ENCODE measurements at regions not wholly inside any gene's neighbourhood (a gene's known extent, or its start where the extent isn't known, plus 50 kb on each side); places are given as distances from the start of the nearest gene placed in this dataset.
"Not testable (repeated sequence)": the region's sequence is repeated elsewhere in the genome, so short reads cannot be mapped to it uniquely, and the experiment has no call there.

DNA sequence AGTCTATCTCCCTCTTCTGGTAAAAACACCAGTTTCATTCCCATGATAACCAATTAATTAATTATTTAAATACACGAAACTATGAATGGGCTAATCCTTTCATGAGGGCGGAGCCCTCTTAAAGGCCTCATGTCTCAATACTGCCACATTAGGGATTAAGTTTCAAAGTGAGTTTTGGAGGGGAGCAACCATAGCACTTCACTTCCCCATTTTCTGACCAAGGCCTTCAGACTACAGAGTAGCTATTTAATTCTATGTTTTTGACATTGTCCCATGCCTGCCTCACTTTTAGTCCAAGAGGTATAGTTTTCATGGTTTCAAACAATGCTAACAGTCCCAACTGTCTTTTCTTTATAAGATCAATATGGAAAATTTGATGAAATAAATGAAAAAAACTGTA, 618.6 kb downstream of the ZWINT start:
- Histone ChIP-seq H3K27ac (ENCODE audit: low read length) (no peak overlapping the region), H3K9me3 (ENCODE audit: control insufficient read depth, low read depth, low read length) (no peaks in the 10 kb centered on the region), H3K4me3 (ENCODE audit: low read length) (no peak overlapping the region), H3K27me3 (ENCODE audit: control insufficient read depth, insufficient read depth, low read length) (no peaks in the 10 kb centered on the region), H3K4me1 (ENCODE audit: control insufficient read depth, low read depth, low read length) (peaks cover 6% of the 10 kb centered on the region), H3K36me3 (ENCODE audit: control insufficient read depth, low read depth, low read length) (no peaks in the 10 kb centered on the region), H3K9ac (ENCODE audit: low read length) (no peak overlapping the region)

DNA sequence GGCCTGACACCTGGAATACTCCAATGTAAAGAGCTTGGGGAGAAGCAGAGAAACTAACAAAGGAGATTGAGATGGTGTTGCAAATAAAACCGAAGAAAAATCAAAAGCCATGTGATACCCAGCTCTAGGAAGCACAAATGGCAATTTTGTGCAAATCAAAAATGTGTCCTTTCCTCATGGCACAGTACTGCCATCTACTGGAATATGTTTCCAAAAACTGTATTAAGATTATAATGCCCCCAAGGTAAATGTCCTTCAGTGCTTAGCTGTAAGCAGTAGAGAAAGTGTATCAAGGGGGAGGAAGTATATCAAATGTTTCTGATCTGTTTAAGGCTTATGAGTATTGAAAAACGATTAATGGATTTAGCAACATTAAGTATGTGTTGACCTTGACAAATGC, 620.3 kb downstream of the ZWINT start:
- not testable (repeated sequence) for H3K9ac ChIP-seq (ENCODE audit: low read length); H3K9me3 ChIP-seq (ENCODE audit: control insufficient read depth, low read depth, low read length); H3K4me3 ChIP-seq (ENCODE audit: low read length); H3K27ac ChIP-seq (ENCODE audit: low read length); H3K27me3 ChIP-seq (ENCODE audit: control insufficient read depth, insufficient read depth, low read length); H3K36me3 ChIP-seq (ENCODE audit: control insufficient read depth, low read depth, low read length); H3K4me1 ChIP-seq (ENCODE audit: control insufficient read depth, low read depth, low read length)

DNA sequence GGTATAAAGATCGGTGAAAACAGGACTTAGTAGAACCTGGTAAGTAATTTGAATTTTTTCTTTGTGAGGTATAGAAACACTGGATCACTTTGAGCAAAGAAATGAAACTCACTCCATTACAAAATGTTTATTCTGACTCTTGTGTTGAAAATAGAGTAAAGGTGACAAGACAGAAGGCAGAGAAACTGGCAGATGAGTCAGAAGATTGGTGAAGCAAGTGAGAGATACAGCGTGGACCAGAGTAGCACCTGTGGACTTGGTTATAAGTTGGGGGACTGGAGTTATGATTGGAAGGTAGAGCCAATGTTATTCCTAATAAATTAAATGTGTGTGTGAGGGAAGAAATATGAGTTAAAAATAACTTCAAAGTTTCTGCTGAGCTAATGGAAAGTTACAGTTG, 620.9 kb downstream of the ZWINT start:
- no peak overlapping the region for H3K27ac ChIP-seq (ENCODE audit: low read length)
- H3K27me3 ChIP-seq (ENCODE audit: control insufficient read depth, insufficient read depth, low read length), result no peaks in the 10 kb centered on the region
- no peak overlapping the region for H3K9ac ChIP-seq (ENCODE audit: low read length)
- no peaks in the 10 kb centered on the region for H3K9me3 ChIP-seq (ENCODE audit: control insufficient read depth, low read depth, low read length)
- peaks cover 3% of the 10 kb centered on the region for H3K4me1 ChIP-seq (ENCODE audit: control insufficient read depth, low read depth, low read length)
- no peaks in the 10 kb centered on the region for H3K36me3 ChIP-seq (ENCODE audit: control insufficient read depth, low read depth, low read length)
- no peak overlapping the region for H3K4me3 ChIP-seq (ENCODE audit: low read length)

DNA sequence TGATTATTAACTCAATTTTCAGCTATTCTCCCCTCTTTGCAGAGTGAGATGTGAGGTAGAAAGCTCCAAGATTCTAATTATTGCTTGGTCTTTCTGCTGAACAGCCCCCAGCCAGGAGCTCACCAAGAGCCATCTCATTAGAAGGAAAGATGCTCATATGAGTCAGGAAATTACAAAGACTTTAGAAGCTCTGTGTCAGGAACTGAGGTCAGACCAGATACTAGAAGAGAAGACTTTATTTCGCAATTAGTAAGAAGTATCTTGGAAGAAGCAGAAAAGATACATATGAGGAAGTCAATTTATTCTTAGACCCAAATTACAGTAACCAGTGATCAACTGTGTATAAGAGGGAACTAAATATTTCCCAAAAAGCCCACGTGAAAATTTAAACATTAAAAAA, 626.9 kb downstream of the ZWINT start:
- Histone ChIP-seq H3K9ac (ENCODE audit: low read length) (no peak overlapping the region), H3K9me3 (ENCODE audit: control insufficient read depth, low read depth, low read length) (no peaks in the 10 kb centered on the region), H3K27ac (ENCODE audit: low read length) (no peak overlapping the region), H3K27me3 (ENCODE audit: control insufficient read depth, insufficient read depth, low read length) (no peaks in the 10 kb centered on the region), H3K4me3 (ENCODE audit: low read length) (no peak overlapping the region), H3K4me1 (ENCODE audit: control insufficient read depth, low read depth, low read length) (peaks cover 3% of the 10 kb centered on the region), H3K36me3 (ENCODE audit: control insufficient read depth, low read depth, low read length) (no peaks in the 10 kb centered on the region)

DNA sequence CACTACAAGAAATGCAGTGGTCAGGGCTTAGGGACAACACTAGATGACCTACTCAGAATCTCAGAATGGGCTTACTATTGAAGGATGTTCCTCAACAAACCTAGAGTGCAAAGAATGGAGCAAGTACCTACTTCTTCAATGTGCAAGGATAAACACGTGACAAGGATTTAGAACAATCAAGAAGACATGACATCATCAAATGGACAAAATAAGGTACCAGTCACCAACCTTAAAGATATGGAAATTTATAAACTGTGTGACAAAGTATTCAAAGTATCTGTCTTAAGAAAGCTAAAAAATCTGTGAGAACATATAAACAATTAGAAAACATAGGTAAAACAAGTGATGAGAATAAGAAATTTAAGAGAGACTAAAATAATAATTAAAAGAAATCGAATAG, 656.1 kb downstream of the ZWINT start:
- Histone ChIP-seq H3K36me3 (ENCODE audit: control insufficient read depth, low read depth, low read length) (no peaks in the 10 kb centered on the region), H3K27ac (ENCODE audit: low read length) (no peak overlapping the region), H3K4me1 (ENCODE audit: control insufficient read depth, low read depth, low read length) (no peaks in the 10 kb centered on the region), H3K9ac (ENCODE audit: low read length) (no peak overlapping the region), H3K9me3 (ENCODE audit: control insufficient read depth, low read depth, low read length) (no peaks in the 10 kb centered on the region), H3K4me3 (ENCODE audit: low read length) (no peak overlapping the region), H3K27me3 (ENCODE audit: control insufficient read depth, insufficient read depth, low read length) (no peaks in the 10 kb centered on the region)

DNA sequence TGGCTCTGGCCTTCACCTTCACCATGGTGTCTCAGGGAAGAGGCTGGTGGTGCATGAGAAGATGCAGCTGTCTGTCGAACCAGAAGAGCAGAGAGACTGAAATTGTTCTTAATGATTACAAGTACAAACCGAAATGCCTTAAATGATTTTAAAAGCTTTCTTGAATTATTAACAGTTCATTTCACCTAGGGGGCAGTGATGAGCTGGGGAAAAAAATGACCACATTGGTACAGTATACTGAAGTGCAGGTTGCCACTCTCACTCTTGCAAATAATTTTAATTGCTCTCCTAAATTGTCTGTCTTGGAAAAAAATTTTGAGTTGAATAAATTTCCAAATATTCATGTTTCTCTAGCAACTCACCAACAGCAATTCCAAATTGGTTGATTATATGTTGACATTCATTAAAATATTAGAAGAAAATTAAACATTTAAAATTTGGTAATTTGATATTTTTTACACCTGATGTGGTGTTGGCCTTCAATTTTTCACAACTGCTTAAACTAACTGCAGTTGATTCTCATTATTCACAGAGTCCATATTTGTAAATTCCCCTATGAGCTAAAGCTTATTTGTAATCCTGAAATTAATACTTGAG, 692.6 kb downstream of the ZWINT start:
- H3K9me3 ChIP-seq (ENCODE audit: control insufficient read depth, low read depth, low read length), result no peaks in the 10 kb centered on the region
- H3K4me1 ChIP-seq (ENCODE audit: control insufficient read depth, low read depth, low read length), result no peaks in the 10 kb centered on the region
- H3K4me3 ChIP-seq (ENCODE audit: low read length), result no peak overlapping the region
- no peaks in the 10 kb centered on the region for H3K27me3 ChIP-seq (ENCODE audit: control insufficient read depth, insufficient read depth, low read length)
- no peaks in the 10 kb centered on the region for H3K36me3 ChIP-seq (ENCODE audit: control insufficient read depth, low read depth, low read length)
- no peak overlapping the region for H3K27ac ChIP-seq (ENCODE audit: low read length)
- H3K9ac ChIP-seq (ENCODE audit: low read length), result no peak overlapping the region

DNA sequence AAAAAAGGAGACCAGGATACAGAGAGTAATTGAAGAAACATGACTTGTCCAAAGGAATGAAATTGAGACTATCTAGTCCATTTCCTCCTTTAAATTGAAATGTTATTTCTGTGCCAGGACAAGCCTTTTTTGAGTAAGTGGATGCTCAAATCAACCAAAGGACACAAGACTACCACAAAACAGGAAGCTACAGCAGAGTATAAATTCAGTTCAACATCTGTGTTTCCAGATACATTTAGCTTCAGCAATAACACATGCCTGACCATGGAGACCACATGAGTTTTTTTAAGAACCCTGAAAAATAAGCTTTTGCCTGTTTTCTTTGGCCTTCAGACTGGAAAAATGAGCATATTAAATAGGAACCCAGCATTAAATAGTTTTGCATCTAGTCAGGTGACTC, 707.5 kb downstream of the ZWINT start:
- H3K27me3 ChIP-seq (ENCODE audit: control insufficient read depth, insufficient read depth, low read length), result no peaks in the 10 kb centered on the region
- no peak overlapping the region for H3K4me3 ChIP-seq (ENCODE audit: low read length)
- no peaks in the 10 kb centered on the region for H3K4me1 ChIP-seq (ENCODE audit: control insufficient read depth, low read depth, low read length)
- no peak overlapping the region for H3K9ac ChIP-seq (ENCODE audit: low read length)
- H3K36me3 ChIP-seq (ENCODE audit: control insufficient read depth, low read depth, low read length), result no peaks in the 10 kb centered on the region
- no peak overlapping the region for H3K27ac ChIP-seq (ENCODE audit: low read length)
- H3K9me3 ChIP-seq (ENCODE audit: control insufficient read depth, low read depth, low read length), result no peaks in the 10 kb centered on the region

DNA sequence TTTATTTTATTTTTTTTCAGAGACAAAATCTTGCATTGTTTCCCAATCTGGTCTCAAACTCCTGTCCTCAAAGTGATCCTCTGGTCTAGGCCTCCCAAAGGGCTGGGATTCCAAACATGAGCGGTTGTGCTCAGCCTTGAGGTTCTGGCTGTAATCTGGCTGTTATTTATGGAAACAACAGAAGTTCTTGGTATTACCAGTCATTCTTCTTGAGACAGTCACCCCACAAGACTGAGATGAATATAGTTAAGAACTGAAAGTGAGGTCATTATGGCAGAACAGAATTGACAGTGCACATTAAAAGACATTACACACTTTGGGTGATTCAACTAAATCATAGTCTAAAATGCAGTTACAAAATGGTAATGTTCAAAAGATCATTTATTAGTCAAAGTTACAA, 719.5 kb downstream of the ZWINT start:
- Histone ChIP-seq H3K9me3 (ENCODE audit: control insufficient read depth, low read depth, low read length) (no peaks in the 10 kb centered on the region), H3K9ac (ENCODE audit: low read length) (no peak overlapping the region), H3K36me3 (ENCODE audit: control insufficient read depth, low read depth, low read length) (no peaks in the 10 kb centered on the region), H3K27ac (ENCODE audit: low read length) (no peak overlapping the region), H3K27me3 (ENCODE audit: control insufficient read depth, insufficient read depth, low read length) (no peaks in the 10 kb centered on the region), H3K4me3 (ENCODE audit: low read length) (no peak overlapping the region), H3K4me1 (ENCODE audit: control insufficient read depth, low read depth, low read length) (no peaks in the 10 kb centered on the region)

DNA sequence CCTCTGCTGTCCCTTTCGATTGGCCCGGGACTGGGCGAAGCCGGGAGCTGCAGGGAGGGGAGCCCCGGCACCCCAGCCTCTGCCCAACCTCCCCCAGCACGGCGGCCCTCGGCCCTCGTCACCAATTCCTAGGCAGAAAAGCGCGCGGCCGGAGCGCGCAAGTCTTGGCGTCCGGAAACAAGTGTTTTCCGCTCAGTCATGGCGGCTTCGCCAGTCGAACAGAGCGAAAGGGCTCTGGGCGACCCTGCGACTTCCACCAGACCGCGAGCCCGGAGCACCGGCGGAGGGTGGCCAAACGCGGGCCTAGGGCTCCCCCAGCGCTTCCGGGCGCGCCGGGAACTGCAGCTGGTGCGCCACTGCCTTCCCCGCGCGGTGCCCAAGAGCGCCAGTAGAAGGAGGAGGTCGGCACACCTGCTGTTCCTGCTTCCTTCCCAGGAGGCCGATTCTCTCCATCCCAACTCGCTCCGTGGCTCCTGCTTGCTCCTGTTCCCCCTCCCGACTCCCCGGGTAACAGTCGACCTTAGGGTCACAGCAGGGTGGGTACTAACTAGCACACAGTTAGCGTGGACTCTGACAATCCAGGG, 729.9 kb downstream of the ZWINT start:
- Histone ChIP-seq H3K9me3 (ENCODE audit: control insufficient read depth, low read depth, low read length) (no peaks in the 10 kb centered on the region), H3K9ac (ENCODE audit: low read length) (peak overlapping the region; percentile 59), H3K4me1 (ENCODE audit: control insufficient read depth, low read depth, low read length) (peaks cover 11% of the 10 kb centered on the region), H3K27ac (ENCODE audit: low read length) (no peak overlapping the region), H3K27me3 (ENCODE audit: control insufficient read depth, insufficient read depth, low read length) (no peaks in the 10 kb centered on the region), H3K4me3 (ENCODE audit: low read length) (peak overlapping the region; percentile 93), H3K36me3 (ENCODE audit: control insufficient read depth, low read depth, low read length) (no peaks in the 10 kb centered on the region)

DNA sequence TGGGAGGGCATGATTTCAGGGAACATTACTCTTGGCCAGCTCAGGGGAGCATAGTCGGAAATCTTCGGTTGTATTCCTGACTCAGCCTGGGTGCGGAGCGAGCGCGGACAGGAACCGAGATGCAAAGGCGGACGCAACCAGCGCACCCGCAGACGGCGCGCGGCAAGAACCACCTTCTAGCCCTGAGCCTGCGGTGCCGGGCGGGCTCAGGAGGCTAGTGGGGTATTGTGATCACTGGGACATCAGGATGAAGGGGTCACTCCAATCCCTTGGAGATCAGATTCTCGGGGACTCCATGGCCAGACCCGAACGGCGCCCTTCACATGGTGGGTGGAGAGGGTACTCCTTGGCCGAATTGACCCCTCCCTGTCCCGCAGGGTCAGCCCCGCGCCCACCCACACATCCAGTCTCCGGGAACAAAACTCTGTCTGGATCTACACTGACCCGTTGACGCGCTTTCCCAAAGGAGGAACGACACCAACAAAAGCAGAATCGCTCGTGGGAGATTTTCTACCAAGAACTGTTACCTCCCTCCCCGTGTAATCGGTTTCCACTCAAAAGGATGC, 730.5 kb downstream of the ZWINT start:
- no peak overlapping the region for H3K27ac ChIP-seq (ENCODE audit: low read length)
- peak overlapping the region; percentile 93 for H3K4me3 ChIP-seq (ENCODE audit: low read length)
- no peaks in the 10 kb centered on the region for H3K36me3 ChIP-seq (ENCODE audit: control insufficient read depth, low read depth, low read length)
- H3K9ac ChIP-seq (ENCODE audit: low read length), result peak overlapping the region; percentile 59
- no peaks in the 10 kb centered on the region for H3K27me3 ChIP-seq (ENCODE audit: control insufficient read depth, insufficient read depth, low read length)
- no peaks in the 10 kb centered on the region for H3K9me3 ChIP-seq (ENCODE audit: control insufficient read depth, low read depth, low read length)
- peaks cover 11% of the 10 kb centered on the region for H3K4me1 ChIP-seq (ENCODE audit: control insufficient read depth, low read depth, low read length)

DNA sequence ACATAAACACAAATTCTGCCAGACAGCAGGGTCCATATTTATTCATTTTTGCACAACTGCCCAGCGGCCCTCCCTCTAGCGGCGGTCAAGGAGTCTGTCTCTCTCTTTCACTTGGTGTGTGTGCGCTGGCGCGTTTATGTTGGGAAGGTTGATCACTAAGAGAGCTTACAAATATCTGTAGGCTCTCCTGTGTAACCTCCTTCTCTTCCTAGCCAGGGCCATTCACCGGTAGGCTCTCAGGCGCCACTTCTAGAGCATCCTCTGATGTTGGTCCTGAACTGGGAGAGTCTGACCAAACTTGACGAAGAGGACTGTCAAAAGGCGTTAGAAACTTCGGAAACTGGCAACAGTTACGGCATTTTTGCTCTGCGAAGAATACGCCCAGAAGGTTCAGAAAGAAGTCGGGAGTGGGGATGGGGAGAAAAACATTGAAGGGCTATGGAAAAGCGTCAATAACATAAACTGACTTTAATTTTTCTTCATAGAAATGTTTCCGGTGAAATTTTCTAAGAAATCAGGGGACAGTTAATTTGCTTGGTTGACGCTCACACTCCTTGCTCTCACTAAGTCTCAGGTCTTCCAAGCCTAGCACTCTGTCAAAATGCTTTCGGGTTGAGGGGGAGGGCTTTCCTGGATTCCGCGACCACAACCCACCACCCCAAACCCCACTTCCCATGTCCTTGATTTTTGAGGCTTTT, 731.1 kb downstream of the ZWINT start:
- Histone ChIP-seq H3K9me3 (ENCODE audit: control insufficient read depth, low read depth, low read length) (no peaks in the 10 kb centered on the region), H3K36me3 (ENCODE audit: control insufficient read depth, low read depth, low read length) (no peaks in the 10 kb centered on the region), H3K27me3 (ENCODE audit: control insufficient read depth, insufficient read depth, low read length) (no peaks in the 10 kb centered on the region), H3K4me1 (ENCODE audit: control insufficient read depth, low read depth, low read length) (peaks cover 11% of the 10 kb centered on the region), H3K27ac (ENCODE audit: low read length) (no peak overlapping the region), H3K4me3 (ENCODE audit: low read length) (peak overlapping the region; percentile 93), H3K9ac (ENCODE audit: low read length) (no peak overlapping the region)
